GM13977 (cell line): ENCODE measurements at regions not wholly inside any gene's neighbourhood (a gene's known extent, or its start where the extent isn't known, plus 50 kb on each side); places are given as distances from the start of the nearest gene placed in this dataset.

Experiments used
- DNase-seq: peaks from one replicate; pipeline ENCODE4 v3.0.0; 2012; ENCODE audit warnings: low spot score
- in situ Hi-C: fragments of 300-500 bp; cut with MboI; formaldehyde crosslinking; loops from one replicate; pipeline ENCODE4 v1.12.0; 2022; ENCODE audit warnings: low sequenced_read_pairs, low pct_unique_long_range_greater_than_20kb, mixed read lengths, inconsistent platforms; ENCODE audit not compliant: unreplicated experiment
- TF ChIP-seq, protein P1 (sequence below): IDR thresholded peaks from 2 replicates; pipeline ENCODE4 v1.5.1; 2012; ENCODE audit warnings: mild to moderate bottlenecking, control low read depth; ENCODE audit not compliant: insufficient read depth; ENCODE audit errors: extremely low read depth, missing control alignments

DNA sequence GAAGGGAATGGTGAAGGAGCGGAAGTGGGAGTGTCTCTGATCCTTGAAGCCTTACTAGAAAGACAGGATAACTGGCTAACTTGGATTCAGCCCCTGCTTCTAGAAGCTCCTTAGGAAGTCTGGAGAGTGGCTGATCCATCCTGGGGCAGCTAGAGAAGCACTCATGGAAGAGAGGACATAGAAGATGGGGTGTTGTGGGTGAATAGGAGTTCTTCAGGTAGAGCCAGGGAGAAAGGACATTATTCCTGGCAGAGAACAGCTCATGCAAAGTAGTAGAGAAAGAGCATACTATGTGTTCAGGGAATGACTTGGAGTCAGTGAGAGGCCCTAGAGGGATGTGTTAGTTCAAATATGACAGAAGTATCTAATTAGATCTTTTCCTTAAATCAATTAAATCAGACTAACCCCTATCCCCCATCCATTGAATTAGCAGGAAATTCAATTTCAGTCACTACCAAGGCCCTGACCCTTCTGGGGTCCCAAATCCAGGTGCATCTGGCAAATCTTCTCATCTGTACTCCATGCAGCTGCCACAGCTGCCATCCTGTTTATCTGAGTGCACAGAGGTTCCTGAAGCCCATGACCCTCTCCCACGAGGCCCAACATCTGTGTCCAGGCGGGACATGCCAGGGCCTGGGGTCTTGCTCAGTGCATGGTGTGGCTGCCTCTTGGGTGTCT lies 130.7 kb downstream of the DHX35 start:
- DNase-seq = no peak
- TF ChIP-seq, protein P1, sequence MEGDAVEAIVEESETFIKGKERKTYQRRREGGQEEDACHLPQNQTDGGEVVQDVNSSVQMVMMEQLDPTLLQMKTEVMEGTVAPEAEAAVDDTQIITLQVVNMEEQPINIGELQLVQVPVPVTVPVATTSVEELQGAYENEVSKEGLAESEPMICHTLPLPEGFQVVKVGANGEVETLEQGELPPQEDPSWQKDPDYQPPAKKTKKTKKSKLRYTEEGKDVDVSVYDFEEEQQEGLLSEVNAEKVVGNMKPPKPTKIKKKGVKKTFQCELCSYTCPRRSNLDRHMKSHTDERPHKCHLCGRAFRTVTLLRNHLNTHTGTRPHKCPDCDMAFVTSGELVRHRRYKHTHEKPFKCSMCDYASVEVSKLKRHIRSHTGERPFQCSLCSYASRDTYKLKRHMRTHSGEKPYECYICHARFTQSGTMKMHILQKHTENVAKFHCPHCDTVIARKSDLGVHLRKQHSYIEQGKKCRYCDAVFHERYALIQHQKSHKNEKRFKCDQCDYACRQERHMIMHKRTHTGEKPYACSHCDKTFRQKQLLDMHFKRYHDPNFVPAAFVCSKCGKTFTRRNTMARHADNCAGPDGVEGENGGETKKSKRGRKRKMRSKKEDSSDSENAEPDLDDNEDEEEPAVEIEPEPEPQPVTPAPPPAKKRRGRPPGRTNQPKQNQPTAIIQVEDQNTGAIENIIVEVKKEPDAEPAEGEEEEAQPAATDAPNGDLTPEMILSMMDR = no peak
- in situ Hi-C loops = no loop called here

DNA sequence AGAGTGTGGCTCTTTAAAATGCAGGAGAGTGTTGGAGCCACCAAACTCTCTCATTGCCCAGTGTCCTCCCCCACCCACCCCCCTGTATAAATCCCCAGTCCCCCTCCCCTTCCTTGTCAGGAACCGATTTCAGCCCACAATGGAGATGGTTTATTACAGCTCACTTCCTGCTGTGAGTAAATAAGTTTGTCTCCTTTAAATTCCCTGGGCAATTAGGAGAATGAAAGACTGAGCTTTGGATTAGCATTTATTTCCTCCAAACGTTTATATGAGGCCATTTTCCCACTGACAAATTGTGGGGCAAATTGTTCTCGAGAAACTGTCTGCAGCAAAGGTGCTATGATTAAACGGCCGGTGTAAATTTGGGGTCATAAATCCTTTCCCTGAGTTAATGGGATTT lies 128.8 kb downstream of the DHX35 start:
- TF ChIP-seq, protein P1 = no peak
- no peak for DNase-seq
- in situ Hi-C loops = no loop called here

DNA sequence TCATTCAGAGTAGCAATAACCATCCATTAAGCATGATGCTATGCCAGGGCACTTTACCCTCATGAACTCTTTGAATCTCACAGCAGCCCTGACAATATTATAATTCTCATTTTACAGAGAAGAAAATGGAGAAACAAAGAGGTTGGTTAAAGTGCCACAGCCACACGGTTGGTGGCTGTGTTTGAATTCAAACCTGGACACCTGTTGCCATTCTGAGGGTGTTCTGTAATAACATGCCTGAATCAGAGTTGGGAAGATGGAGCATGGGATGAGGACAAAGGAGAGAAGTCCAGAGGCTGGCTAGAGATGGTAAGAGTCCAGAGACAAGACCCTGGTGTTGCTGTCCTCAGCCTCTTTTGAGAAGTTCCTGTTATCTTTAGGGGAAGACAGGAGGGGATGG lies 127.7 kb downstream of the DHX35 start:
- DNase-seq = no peak
- TF ChIP-seq, protein P1 = no peak
- in situ Hi-C loops = no loop called here
